Body of pancreas (tissue), 4 donors: ENCODE measurements at regions not wholly inside any gene's neighbourhood (a gene's known extent, or its start where the extent isn't known, plus 50 kb on each side); places are given as distances from the start of the nearest gene placed in this dataset.

Source experiments
- ATAC-seq: fragments of 150-250 bp; one replicate; pipeline ENCODE4 v1.9.1; 2016
- DNase-seq, 4 donors: peaks; one replicate each; pipeline ENCODE4 v3.0.0-alpha.2; 2019
- H3K27ac ChIP-seq, 4 donors: fragments of 200-600 bp; sonication (generic); 1 replicate in 3 of 4; 2 replicates in 1 of 4; pipeline versions ENCODE4 v1.5.1 to v1.6.1; 2016 to 2019; ENCODE audit warnings: mild to moderate bottlenecking in 1 of 4, mixed read lengths in 1 of 4, moderate library complexity in 1 of 4
- H3K27me3 ChIP-seq, 2 donors: fragments of 200-600 bp; sonication (generic); one replicate each; pipeline ENCODE4 v1.6.0; 2016; ENCODE audit warnings: mild to moderate bottlenecking in 1 of 2
- H3K36me3 ChIP-seq, 2 donors: fragments of 200-600 bp; sonication (generic); replicated peaks in 1 of 2; 2 replicates each; pipeline ENCODE4 v1.5.1; 2016; ENCODE audit warnings: low read depth in 2 of 2; ENCODE audit not compliant: insufficient read depth in 1 of 2
- H3K4me1 ChIP-seq: fragments of 200-600 bp; sonication (generic); one replicate; pipeline ENCODE4 v1.6.0; 2016
- H3K4me3 ChIP-seq, 2 donors: fragments of 200-600 bp; sonication (generic); 1 replicate in 1 of 2; 2 replicates in 1 of 2; pipeline ENCODE4 v1.5.1; 2016 to 2019
- H3K9me3 ChIP-seq, 3 donors: fragments of 200-600 bp; sonication (generic); 1 replicate in 2 of 3; 2 replicates in 1 of 3; pipeline ENCODE4 v1.5.1; 2016
- CTCF ChIP-seq, 7 experiments: fragments of 450-650 bp in 4 of 7; fragments of 200-600 bp in 3 of 7; sonication (generic) in 3 of 7; IDR thresholded peaks; one replicate each; pipeline ENCODE4 v1.5.1; 2016 to 2019; ENCODE audit warnings: antibody characterized with exemption in 7 of 7
- POLR2A ChIP-seq, 3 donors: fragments of 450-650 bp; IDR thresholded peaks; one replicate each; pipeline ENCODE4 v1.6.1; 2016; ENCODE audit warnings: antibody characterized with exemption in 3 of 3, mild to moderate bottlenecking in 2 of 3
- WGBS, 2 donors: methylation state at CpG; one replicate each; pipeline ENCODE4 v1.1.5; 2017; 5-methylcytosine and 5-hydroxymethylcytosine counted together
- intact Hi-C: fragments of 100-400 bp; cut with DNase I; formaldehyde crosslinking; loops from one replicate; pipeline ENCODE4 v1.15.1; 2023

GRCh38 chr3:67875858-67876257, 221.4 kb upstream of the SUCLG2 start:
- no peak for TF ChIP-seq POLR2A (IDR thresholded peaks at IDR 0.05)
- TF ChIP-seq CTCF (IDR thresholded peaks at IDR 0.05) = no peak
- Histone ChIP-seq H3K4me3 (no peak overlapping the region), H3K27ac (peak overlapping the region in 3 of 4 donors; percentile 20 to 59 (median 45)), H3K4me1 (no peaks in the 10 kb centered on the region), H3K27me3 (no peaks in the 10 kb centered on the region), H3K9me3 (no peaks in the 10 kb centered on the region), H3K36me3 (no peaks in the 10 kb centered on the region)
- ATAC-seq (peak; percentile 13), DNase-seq (no peak)
- intact Hi-C loops = no loop called here
- WGBS, 2 donors = 40 to 50% methylated on average over 3 of the region's 3 CpGs

- Histone ChIP-seq H3K36me3 (no peaks in the 10 kb centered on the region), H3K4me1 (no peaks in the 10 kb centered on the region), H3K9me3 (no peaks in the 10 kb centered on the region), H3K27ac (peak overlapping the region in 3 of 4 donors; percentile 20 to 59 (median 45)), H3K4me3 (no peak overlapping the region), H3K27me3 (no peaks in the 10 kb centered on the region)
- ATAC-seq (peak; percentile 86), DNase-seq (peak; percentile 22 to 61 (median 24))
- 13 to 23% methylated on average over 4 of the region's 4 CpGs for WGBS, 2 donors
- TF ChIP-seq POLR2A (IDR thresholded peaks at IDR 0.05) (no peak), CTCF (IDR thresholded peaks at IDR 0.05) (no peak)
- intact Hi-C loops = no loop called here
Observed at GRCh38 chr3:67875338-67875737, 220.9 kb upstream of the SUCLG2 start.

- Histone ChIP-seq H3K36me3 (no peaks in the 10 kb centered on the region), H3K9me3 (no peaks in the 10 kb centered on the region), H3K4me3 (no peak overlapping the region), H3K4me1 (no peaks in the 10 kb centered on the region), H3K27ac (no peak overlapping the region), H3K27me3 (no peaks in the 10 kb centered on the region)
- intact Hi-C loops = no loop called here
- no peak for DNase-seq
- 87 to 96% methylated on average over 3 of the region's 3 CpGs for WGBS, 2 donors
- TF ChIP-seq CTCF (IDR thresholded peaks at IDR 0.05) (no peak), POLR2A (IDR thresholded peaks at IDR 0.05) (no peak)
- ATAC-seq = no peak
Observed at GRCh38 chr3:67870477-67870876, 216.1 kb upstream of the SUCLG2 start.

GRCh38 chr3:67866571-67866970, 212.2 kb upstream of the SUCLG2 start:
- Histone ChIP-seq H3K36me3 (no peaks in the 10 kb centered on the region), H3K9me3 (no peaks in the 10 kb centered on the region), H3K4me1 (peaks cover 10% of the 10 kb centered on the region), H3K27ac (no peak overlapping the region), H3K4me3 (no peak overlapping the region), H3K27me3 (no peaks in the 10 kb centered on the region)
- TF ChIP-seq POLR2A (IDR thresholded peaks at IDR 0.05) (no peak), CTCF (IDR thresholded peaks at IDR 0.05) (no peak)
- DNase-seq = no peak
- 91 to 99% methylated on average over 6 of the region's 6 CpGs for WGBS, 2 donors
- intact Hi-C loops = no loop called here
- ATAC-seq = no peak

GRCh38 chr3:67864587-67865183, 210.3 kb upstream of the SUCLG2 start:
- intact Hi-C loops = no loop called here
- ATAC-seq = peak; percentile 93

More at GRCh38 chr3:67864587-67865183, 210.3 kb upstream of the SUCLG2 start:
- Histone ChIP-seq H3K4me1 (peaks cover 10% of the 10 kb centered on the region), H3K27ac (peak overlapping the region in 3 of 4 donors; percentile 13 to 68 (median 66)), H3K4me3 (no peak overlapping the region), H3K27me3 (no peaks in the 10 kb centered on the region), H3K36me3 (no peaks in the 10 kb centered on the region), H3K9me3 (no peaks in the 10 kb centered on the region)
- TF ChIP-seq POLR2A (IDR thresholded peaks at IDR 0.05) (no peak), CTCF (IDR thresholded peaks at IDR 0.05) (peak in 1 of 7 experiments; percentile 2)
- DNase-seq = peak in 2 of 4 donors; percentile 40 to 42
- 7 to 24% methylated on average over 2 of the region's 2 CpGs for WGBS, 2 donors
